Stimulated activated naive CD8-positive, alpha-beta T cell treated with anti-CD3 and anti-CD28 coated beads, Interleukin-15, Interleukin-2, amounts not matched to agents 100 U/mL and 50 U/mL, for 24 hours (primary cell): ENCODE measurements at regions not wholly inside any gene's neighbourhood (a gene's known extent, or its start where the extent isn't known, plus 50 kb on each side); places are given as distances from the start of the nearest gene placed in this dataset.
"Not testable (repeated sequence)": the region's sequence is repeated elsewhere in the genome, so short reads cannot be mapped to it uniquely, and the experiment has no call there.

Experiments
- ATAC-seq: fragments of 150-1000 bp; cut with Tn5 transposase; one replicate; pipeline ENCODE4 v1.10.0; 2021
- DNase-seq: peaks from one replicate; pipeline ENCODE4 v3.0.0; 2021

DNA sequence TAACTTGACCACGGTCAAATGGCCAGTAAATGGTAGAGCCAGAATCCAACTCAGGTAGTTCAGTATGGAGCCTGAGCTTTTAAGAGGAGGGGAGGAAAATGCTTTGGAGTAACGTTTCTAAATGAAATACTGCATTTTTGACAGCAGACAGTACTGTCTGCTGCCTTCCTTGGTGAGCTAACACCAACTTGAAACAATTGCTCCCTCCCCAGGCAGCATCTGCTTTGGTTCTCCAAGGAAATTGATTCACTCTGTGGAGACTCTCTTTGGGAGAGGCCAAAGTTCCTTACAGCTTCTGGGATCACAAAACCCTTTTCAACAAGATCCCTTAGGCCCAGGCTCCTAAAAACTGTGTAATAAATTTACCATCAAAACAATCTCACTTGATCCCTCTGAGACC, 75.2 kb upstream of the SSBP2 start:
- no peak for ATAC-seq
- DNase-seq = no peak

DNA sequence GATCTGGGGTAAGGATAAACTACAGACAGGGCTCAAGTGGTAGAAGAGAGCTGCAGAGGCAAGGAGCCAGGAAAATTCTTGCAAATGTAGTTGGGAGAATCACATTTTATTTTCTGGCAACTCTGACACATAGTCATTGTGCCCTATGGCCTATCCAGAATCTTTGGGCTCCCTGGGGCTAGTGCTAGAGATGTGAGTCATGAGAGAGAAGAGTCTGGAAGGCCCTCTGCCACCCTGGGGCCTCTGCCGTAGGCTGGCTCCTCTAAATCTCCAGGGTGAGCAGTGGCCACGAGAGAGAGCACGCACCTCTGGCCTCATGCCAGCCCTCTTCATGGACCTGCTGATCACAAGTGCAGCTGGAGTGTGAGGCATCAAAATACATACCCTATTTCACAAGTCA, 74.3 kb upstream of the SSBP2 start:
- DNase-seq (no peak), ATAC-seq (no peak)

DNA sequence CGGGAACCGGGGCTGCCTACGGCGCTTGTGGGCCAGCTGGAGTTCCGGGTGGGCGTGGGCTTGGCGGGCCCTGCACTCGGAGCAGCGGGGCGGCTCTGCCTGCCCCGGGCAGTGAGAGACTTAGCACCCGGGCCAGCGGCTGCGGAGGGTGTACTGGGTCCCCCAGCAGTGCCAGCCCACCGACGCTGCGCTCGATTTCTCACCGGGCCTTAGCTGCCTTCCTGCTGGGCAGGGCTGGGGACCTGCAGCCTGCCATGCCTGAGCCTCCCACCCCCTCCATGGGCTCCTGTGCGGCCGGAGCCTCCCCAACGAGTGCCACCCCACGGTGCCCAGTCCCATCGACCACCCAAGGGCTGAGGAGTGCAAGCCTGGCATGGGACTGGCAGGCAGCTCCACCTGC, 72.8 kb upstream of the SSBP2 start:
- not testable (repeated sequence) for ATAC-seq, DNase-seq

DNA sequence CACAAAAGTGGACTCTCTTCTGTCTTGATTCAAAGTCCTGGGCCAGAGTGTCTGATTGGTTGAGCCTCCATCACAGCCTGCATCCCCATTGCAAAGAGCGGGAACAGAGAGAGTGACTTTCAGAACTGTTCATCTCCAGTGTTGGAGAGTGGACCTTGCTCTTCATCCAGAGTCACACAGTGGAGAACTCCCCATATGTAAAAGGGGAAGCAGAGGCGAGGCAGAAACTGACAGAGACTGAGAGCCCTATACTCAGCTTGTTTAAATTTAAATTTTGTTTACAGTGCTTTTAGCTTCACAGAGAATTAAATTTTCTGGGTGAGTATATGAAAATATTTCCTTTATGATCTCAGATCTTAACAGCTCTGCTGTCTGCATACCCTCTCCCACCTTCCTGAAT, 70.0 kb upstream of the SSBP2 start:
- ATAC-seq (no peak), DNase-seq (no peak)

DNA sequence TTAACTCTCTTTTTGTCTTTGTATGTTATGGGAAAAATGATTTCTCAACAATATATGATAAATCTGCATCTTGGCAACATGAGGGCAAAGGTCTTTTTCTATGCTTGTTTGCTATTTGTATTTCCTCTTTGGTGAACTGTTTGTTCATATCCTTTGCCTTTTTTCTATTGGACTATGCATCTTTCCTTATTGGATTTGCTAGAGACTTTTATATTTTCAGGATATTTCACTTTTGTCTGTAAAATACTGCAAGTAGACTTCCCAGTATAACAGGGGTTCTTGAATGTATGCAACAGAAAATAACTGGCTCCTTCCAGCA, 69.4 kb upstream of the SSBP2 start:
- DNase-seq = no peak
- no peak for ATAC-seq

DNA sequence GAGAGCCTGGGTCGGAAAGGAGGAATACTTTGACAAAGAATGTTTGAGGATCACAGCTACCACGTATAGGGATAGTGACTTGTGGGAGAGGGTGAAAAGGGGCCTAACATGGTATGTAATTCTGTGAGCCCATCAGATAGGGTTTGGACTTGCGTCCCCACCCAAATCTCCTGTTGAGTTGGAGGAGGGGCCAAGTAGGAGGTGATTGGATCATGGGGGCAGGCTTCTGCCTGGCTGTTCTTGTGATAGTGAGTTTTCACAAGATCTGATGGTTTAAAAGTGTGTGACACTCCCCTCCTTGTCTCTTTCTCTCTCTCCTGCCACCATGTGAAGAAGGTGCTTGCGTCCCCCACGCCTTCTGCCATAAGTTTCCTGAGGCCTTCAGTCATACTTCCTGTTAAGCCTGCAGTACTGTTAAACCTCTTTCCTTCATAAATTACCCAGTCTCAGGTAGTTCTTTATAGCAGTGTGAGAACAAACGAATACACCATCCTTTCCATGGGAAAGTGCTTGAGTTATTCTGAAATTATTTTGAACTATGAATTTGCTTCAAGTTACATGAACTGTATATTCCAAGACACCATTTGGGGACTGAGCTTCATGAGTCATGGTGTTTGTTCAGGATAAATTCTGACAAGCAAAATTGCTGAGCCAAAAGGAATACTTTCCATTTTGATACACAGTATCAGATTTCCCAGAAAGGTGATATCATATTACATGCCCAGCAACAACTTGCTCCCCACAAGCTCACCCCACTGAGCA, 68.8 kb upstream of the SSBP2 start:
- ATAC-seq (no peak), DNase-seq (no peak)

DNA sequence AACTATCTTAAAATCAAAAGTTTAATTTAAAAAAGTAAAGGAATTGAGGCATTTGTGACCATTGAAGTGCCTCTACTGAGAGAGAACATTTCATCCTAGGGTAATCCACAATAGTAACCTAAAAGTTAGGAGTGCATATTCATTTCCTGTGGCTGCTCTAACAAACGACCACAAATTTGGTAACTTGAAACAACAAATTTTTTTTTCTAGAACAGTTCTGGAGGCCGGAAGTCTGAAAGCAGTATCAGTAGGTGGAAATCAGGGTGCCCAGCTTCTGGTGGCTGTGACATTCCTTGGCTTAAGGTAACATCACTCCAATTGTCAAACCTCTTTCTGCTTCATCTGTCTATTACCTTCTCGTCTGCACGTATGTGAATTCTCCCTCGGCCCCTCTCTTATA, 67.1 kb upstream of the SSBP2 start:
- no peak for ATAC-seq
- DNase-seq = no peak

DNA sequence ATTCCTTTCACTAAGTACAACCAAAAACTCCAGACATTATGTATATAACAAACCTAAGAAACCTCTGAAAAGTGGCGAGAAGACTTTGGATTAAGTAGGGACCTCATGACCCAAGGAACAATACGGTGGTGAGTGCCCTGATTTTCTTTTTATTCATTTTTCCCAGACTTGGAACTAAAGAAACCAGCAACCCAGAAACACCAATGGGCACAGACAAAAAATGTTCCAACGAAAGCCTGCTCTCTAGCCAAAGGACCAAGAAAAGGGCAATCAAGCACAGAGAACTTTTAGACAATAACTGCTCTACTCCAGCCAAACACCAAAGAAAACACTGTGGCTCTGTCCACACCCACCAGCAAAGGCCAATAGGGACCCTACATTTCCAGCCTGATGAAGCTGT, 66.2 kb upstream of the SSBP2 start:
- ATAC-seq (no peak), DNase-seq (no peak)

DNA sequence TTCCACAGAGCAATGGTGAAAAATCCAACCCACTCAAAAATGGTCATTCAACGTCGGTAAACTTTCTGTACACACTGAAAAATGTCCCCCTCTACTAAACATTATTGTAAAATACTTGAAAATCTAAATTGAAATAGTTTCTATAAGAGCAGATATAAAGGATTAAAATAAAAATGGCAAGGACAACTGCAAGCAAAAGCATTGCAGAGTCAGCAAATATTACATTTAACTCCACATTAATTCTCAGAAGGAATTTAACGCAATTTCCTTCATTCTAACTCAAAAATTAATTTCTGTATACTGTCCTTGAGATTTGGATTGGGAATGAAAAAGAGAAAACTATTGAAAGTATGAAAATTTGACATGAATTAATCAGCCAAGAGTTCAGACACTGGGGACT, 64.4 kb upstream of the SSBP2 start:
- no peak for DNase-seq
- ATAC-seq = no peak

DNA sequence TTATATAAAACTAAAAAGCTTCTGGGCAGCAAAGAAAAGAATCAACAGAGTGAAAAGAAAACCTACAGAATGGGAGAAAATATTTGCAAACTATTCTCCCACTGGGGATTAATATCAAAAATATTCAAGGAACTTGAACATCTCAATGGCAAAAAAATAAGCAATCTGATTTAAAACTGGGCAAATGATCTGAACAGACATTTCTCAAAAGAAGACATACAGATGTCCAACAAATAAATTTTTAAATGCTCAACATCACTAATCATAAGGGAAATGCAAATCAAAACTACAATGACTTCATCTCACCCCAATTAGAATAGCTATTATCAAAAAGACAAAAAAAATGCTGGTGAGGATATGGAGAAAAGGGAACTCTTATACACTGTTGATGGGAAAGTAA, 57.2 kb upstream of the SSBP2 start:
- ATAC-seq = no peak
- DNase-seq = no peak

DNA sequence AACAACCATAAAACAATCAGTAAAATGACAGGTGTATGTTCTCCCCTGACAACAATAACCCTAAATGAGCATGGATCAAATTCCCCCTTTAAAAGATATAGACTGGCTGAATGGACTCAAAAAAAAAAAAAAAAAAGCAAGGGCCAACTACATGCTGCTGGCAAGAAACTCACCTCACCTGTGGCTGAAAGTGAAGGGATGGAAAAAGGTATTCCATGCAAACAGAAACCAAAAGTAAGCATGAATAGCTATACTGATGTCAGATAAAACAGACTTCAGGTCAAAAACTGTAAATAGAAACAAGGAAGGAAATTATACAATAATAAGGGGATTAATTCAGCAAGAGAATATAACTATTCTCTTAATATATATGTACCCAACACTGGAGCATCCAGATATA, 54.2 kb upstream of the SSBP2 start:
- no peak for DNase-seq
- ATAC-seq = no peak

DNA sequence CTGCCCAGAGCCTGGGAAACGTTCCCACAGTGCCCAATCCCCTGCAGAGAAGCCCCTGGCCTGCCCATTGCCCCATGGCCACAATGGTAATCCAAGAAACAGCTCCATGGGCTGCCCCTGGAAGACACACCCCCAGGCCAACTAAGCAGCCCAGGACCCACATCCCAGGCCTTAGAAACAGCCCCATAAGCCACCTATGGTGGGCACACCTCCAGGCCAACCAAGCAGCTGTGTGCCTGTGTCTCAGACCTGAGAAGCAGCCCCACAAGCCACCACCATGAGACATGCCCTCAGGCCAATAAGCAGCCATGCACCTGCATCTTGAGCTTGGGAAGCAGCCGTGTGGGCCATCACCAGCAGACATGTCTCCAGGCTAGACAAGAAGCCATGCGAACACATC, 52.9 kb upstream of the SSBP2 start:
- DNase-seq = no peak
- no peak for ATAC-seq

DNA sequence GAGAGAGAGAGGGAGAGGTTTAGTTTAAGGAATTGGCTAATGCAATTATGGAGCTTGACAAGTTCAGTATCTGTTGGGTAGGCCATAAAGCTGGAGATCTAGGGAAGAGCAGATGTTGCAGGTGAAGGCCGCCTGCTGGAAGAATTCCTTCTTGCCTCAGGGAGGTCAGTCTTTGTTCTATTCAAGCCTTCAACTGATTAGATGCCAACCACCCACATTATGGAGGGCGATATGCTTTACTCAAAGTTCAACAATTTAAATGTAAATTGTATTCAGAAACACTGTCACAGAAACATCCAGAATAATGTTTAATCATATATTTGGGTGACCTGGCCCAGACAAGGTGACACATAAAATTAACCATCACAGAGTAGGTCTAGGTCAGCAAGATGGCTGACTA, 51.7 kb upstream of the SSBP2 start:
- DNase-seq = no peak
- no peak for ATAC-seq

DNA sequence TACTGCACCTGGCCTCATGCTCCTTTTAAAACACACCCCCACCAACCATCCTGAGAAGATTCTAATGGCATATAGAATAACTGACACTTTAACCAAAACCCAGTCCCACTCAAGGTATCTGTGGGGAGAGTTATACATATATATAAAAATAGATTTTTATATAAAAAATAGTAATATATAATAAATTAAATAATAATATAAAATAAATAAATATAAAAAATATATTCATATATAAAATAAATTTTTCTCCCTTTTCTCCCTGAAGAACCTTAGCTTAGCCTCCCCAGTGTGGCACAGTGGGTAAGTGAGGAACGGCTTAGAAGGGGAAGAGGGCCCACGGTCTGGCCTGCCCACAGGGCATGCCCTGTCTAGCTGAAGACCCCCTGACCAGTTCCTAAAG, 51.1 kb upstream of the SSBP2 start:
- DNase-seq (no peak), ATAC-seq (no peak)

DNA sequence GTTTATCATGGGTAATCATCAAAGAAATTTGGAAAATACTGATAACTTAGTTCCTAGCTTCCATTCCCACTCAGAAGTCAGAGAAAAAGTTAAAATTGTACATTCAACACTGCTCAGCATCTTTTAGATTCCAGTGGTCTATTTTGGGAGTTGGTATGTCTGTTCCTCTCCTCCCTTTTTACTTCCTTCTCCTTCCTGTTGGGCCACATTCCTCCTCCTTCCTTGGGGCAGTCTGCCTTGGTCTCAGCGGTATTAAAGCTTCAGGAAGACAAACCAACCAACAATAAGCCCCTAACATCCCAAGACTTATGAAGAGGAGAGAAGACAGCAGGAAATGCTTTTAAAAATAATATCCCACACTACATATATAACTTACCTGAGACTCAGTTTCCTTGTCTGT, 49.9 kb upstream of the SSBP2 start:
- no peak for ATAC-seq

More for the DNA sequence above, 49.9 kb upstream of the SSBP2 start:
- no peak for DNase-seq
